Neural progenitor cell (in vitro differentiated cells): ENCODE measurements at regions not wholly inside any gene's neighbourhood (a gene's known extent, or its start where the extent isn't known, plus 50 kb on each side); places are given as distances from the start of the nearest gene placed in this dataset.

Source experiments
- DNase-seq: peaks from one replicate; pipeline ENCODE4 v3.0.0-alpha.2; 2016; ENCODE audit warnings: low spot score
- H2AFZ ChIP-seq: fragments of 200-600 bp; sonication (generic); replicated peaks from 2 replicates; pipeline ENCODE4 v1.6.1; 2016; ENCODE audit warnings: antibody characterized with exemption
- H3F3A ChIP-seq: fragments of 200-600 bp; sonication (generic); 2 replicates; pipeline ENCODE4 v1.6.1; 2016; ENCODE audit warnings: antibody characterized with exemption, low read depth
- H3K27ac ChIP-seq: fragments of 200-600 bp; sonication (generic); 2 replicates; pipeline ENCODE4 v1.5.1; 2016; ENCODE audit warnings: mild to moderate bottlenecking
- H3K27me3 ChIP-seq: fragments of 200-600 bp; sonication (generic); 2 replicates; pipeline ENCODE4 v1.6.1; 2016; ENCODE audit warnings: mild to moderate bottlenecking, moderate library complexity
- H3K36me3 ChIP-seq: fragments of 200-600 bp; sonication (generic); 2 replicates; pipeline ENCODE4 v1.5.1; 2016
- H3K4me1 ChIP-seq: fragments of 200-600 bp; sonication (generic); 2 replicates; pipeline ENCODE4 v1.6.1; 2016; ENCODE audit warnings: mixed run types
- H3K4me2 ChIP-seq: fragments of 200-600 bp; sonication (generic); 2 replicates; pipeline ENCODE4 v1.6.1; 2016
- H3K4me3 ChIP-seq: fragments of 200-600 bp; sonication (generic); 2 replicates; pipeline ENCODE4 v1.5.1; 2016
- H3K79me2 ChIP-seq: fragments of 200-600 bp; sonication (generic); 2 replicates; pipeline ENCODE4 v1.6.1; 2016; ENCODE audit warnings: low read depth
- H3K9ac ChIP-seq: fragments of 200-600 bp; sonication (generic); 2 replicates; pipeline ENCODE4 v1.6.1; 2016
- H3K9me3 ChIP-seq: fragments of 200-600 bp; sonication (generic); 2 replicates; pipeline ENCODE4 v1.5.1; 2016; ENCODE audit warnings: low read depth
- H4K20me1 ChIP-seq: fragments of 200-600 bp; sonication (generic); 2 replicates; pipeline ENCODE4 v1.6.1; 2016; ENCODE audit warnings: low read depth
- H3K27ac Mint-ChIP-seq: 3 replicates; pipeline ENCODE4 v1.8.0; 2021; ENCODE audit warnings: mixed read lengths
- H3K27me3 Mint-ChIP-seq: 2 replicates; pipeline ENCODE4 v1.8.0; 2022; ENCODE audit warnings: low read depth, mild to moderate bottlenecking, inconsistent platforms, moderate library complexity, mixed read lengths; ENCODE audit not compliant: insufficient read depth
- H3K36me3 Mint-ChIP-seq: 3 replicates; pipeline ENCODE4 v1.8.0; 2021; ENCODE audit warnings: mixed read lengths
- H3K4me1 Mint-ChIP-seq: 3 replicates; pipeline ENCODE4 v1.8.0; 2021; ENCODE audit warnings: mixed read lengths
- H3K4me3 Mint-ChIP-seq: 3 replicates; pipeline ENCODE4 v1.8.0; 2021; ENCODE audit warnings: mild to moderate bottlenecking, moderate library complexity, mixed read lengths
- H3K9me3 Mint-ChIP-seq: 3 replicates; pipeline ENCODE4 v1.8.0; 2020; ENCODE audit warnings: mixed read lengths
- CTCF ChIP-seq: fragments of 200-600 bp; sonication (generic); IDR thresholded peaks from 2 replicates; pipeline ENCODE4 v1.5.1; 2017; ENCODE audit warnings: antibody characterized with exemption, mild to moderate bottlenecking
- EZH2 ChIP-seq: fragments of 200-600 bp; sonication (generic); IDR thresholded peaks from 2 replicates; pipeline ENCODE4 v1.6.1; 2017; ENCODE audit warnings: antibody characterized with exemption, mild to moderate bottlenecking, moderate library complexity
- EZH2phosphoT487 ChIP-seq: fragments of 200-600 bp; sonication (generic); IDR thresholded peaks from 2 replicates; pipeline ENCODE4 v1.6.1; 2017; ENCODE audit warnings: antibody characterized with exemption

GRCh38 chr10:78649429-78649828, 419.3 kb upstream of the ZMIZ1 start:
- TF ChIP-seq CTCF (no peak), EZH2phosphoT487 (no peak)
- no peak overlapping the region for H3K4me2 ChIP-seq
- Mint-ChIP-seq H3K9me3 (peaks cover 12% of the 10 kb centered on the region), H3K27me3 (peaks cover 10% of the 10 kb centered on the region), H3K36me3 (no peaks in the 10 kb centered on the region), H3K27ac (no peak overlapping the region), H3K4me1 (peaks cover 12% of the 10 kb centered on the region), H3K4me3 (no peak overlapping the region)
- H3K4me1 ChIP-seq = peaks cover 12% of the 10 kb centered on the region
- no peak overlapping the region for H3K4me3 ChIP-seq
- no peak for DNase-seq
- no peaks in the 10 kb centered on the region for H3K27me3 ChIP-seq
- no peaks in the 10 kb centered on the region for H3K9me3 ChIP-seq
- H2AFZ ChIP-seq = no peak overlapping the region
- no peak overlapping the region for H3K9ac ChIP-seq
- H3K36me3 ChIP-seq = no peaks in the 10 kb centered on the region
- no peak overlapping the region for H3K27ac ChIP-seq
- no peaks in the 10 kb centered on the region for H4K20me1 ChIP-seq
- H3F3A ChIP-seq = no peaks in the 10 kb centered on the region
- H3K79me2 ChIP-seq = no peaks in the 10 kb centered on the region

GRCh38 chr10:78650122-78650521, 418.6 kb upstream of the ZMIZ1 start:
- Histone ChIP-seq H3K4me3 (no peak overlapping the region), H3K4me1 (peaks cover 16% of the 10 kb centered on the region), H3K36me3 (no peaks in the 10 kb centered on the region), H3K4me2 (no peak overlapping the region), H3K27ac (no peak overlapping the region), H3K9ac (no peak overlapping the region), H3K27me3 (no peaks in the 10 kb centered on the region), H3F3A (no peaks in the 10 kb centered on the region), H3K9me3 (no peaks in the 10 kb centered on the region), H4K20me1 (no peaks in the 10 kb centered on the region), H2AFZ (no peak overlapping the region), H3K79me2 (no peaks in the 10 kb centered on the region)
- H3K4me1 Mint-ChIP-seq = peaks cover 12% of the 10 kb centered on the region
- H3K27me3 Mint-ChIP-seq = peaks cover 10% of the 10 kb centered on the region
- peak overlapping the region; percentile 12 for H3K27ac Mint-ChIP-seq
- TF ChIP-seq EZH2phosphoT487 (no peak), CTCF (no peak), EZH2 (no peak)
- no peak for DNase-seq
- H3K9me3 Mint-ChIP-seq = peaks cover 7% of the 10 kb centered on the region
- H3K36me3 Mint-ChIP-seq = no peaks in the 10 kb centered on the region
- no peak overlapping the region for H3K4me3 Mint-ChIP-seq

- Histone ChIP-seq H3K27ac (no peak overlapping the region), H3K4me1 (peaks cover 28% of the 10 kb centered on the region), H3K27me3 (no peaks in the 10 kb centered on the region), H2AFZ (no peak overlapping the region), H3K4me3 (no peak overlapping the region), H3K9ac (no peak overlapping the region), H3K9me3 (no peaks in the 10 kb centered on the region), H3K4me2 (no peak overlapping the region), H3K36me3 (no peaks in the 10 kb centered on the region), H3K79me2 (no peaks in the 10 kb centered on the region), H4K20me1 (no peaks in the 10 kb centered on the region), H3F3A (peaks cover 3% of the 10 kb centered on the region)
- Mint-ChIP-seq H3K4me3 (no peak overlapping the region), H3K4me1 (peaks cover 12% of the 10 kb centered on the region), H3K27ac (no peak overlapping the region), H3K36me3 (no peaks in the 10 kb centered on the region), H3K27me3 (peaks cover 10% of the 10 kb centered on the region), H3K9me3 (peaks cover 6% of the 10 kb centered on the region)
- DNase-seq = no peak
- TF ChIP-seq CTCF (no peak), EZH2phosphoT487 (no peak), EZH2 (no peak)
Observed at GRCh38 chr10:78651287-78651686, 417.5 kb upstream of the ZMIZ1 start.

GRCh38 chr10:78653555-78653954, 415.2 kb upstream of the ZMIZ1 start:
- H3K79me2 ChIP-seq = no peaks in the 10 kb centered on the region
- TF ChIP-seq EZH2 (no peak), CTCF (no peak), EZH2phosphoT487 (no peak)
- peaks cover 36% of the 10 kb centered on the region for H3K4me1 ChIP-seq
- Mint-ChIP-seq H3K27me3 (peaks cover 8% of the 10 kb centered on the region), H3K27ac (no peak overlapping the region), H3K4me1 (peaks cover 7% of the 10 kb centered on the region), H3K36me3 (no peaks in the 10 kb centered on the region), H3K9me3 (peaks cover 3% of the 10 kb centered on the region), H3K4me3 (no peak overlapping the region)
- H3K27ac ChIP-seq = no peak overlapping the region
- H4K20me1 ChIP-seq = no peaks in the 10 kb centered on the region
- DNase-seq = no peak
- peaks cover 13% of the 10 kb centered on the region for H3F3A ChIP-seq
- no peak overlapping the region for H3K4me2 ChIP-seq
- no peaks in the 10 kb centered on the region for H3K36me3 ChIP-seq
- no peak overlapping the region for H3K9ac ChIP-seq
- no peaks in the 10 kb centered on the region for H3K9me3 ChIP-seq
- H2AFZ ChIP-seq = no peak overlapping the region
- H3K27me3 ChIP-seq = no peaks in the 10 kb centered on the region
- no peak overlapping the region for H3K4me3 ChIP-seq
